H1 (cell line): ENCODE measurements at regions not wholly inside any gene's neighbourhood (a gene's known extent, or its start where the extent isn't known, plus 50 kb on each side); places are given as distances from the start of the nearest gene placed in this dataset.

ENCODE experiments used
- BRCA1 ChIP-seq: IDR thresholded peaks from 2 replicates; pipeline ENCODE4 v1.6.1; 2012; ENCODE audit warnings: low read depth, low read length, improper control_type of control experiment
- KDM1A ChIP-seq: fragments of 200-600, 300-600 bp; sonication (generic); IDR thresholded peaks from 2 replicates; pipeline ENCODE4 v1.7.1; 2016; ENCODE audit warnings: mild to moderate bottlenecking, low read length, borderline replicate concordance
- RFX5 ChIP-seq: IDR thresholded peaks from 2 replicates; pipeline ENCODE4 v1.6.1; 2011; ENCODE audit warnings: low read depth, low read length, improper control_type of control experiment, borderline replicate concordance
- TAF7 ChIP-seq: optimal IDR thresholded peaks from 2 replicates; pipeline ENCODE3; 2011; ENCODE audit warnings: low read depth, mild to moderate bottlenecking, inconsistent platforms, low read length, moderate library complexity, borderline replicate concordance

DNA sequence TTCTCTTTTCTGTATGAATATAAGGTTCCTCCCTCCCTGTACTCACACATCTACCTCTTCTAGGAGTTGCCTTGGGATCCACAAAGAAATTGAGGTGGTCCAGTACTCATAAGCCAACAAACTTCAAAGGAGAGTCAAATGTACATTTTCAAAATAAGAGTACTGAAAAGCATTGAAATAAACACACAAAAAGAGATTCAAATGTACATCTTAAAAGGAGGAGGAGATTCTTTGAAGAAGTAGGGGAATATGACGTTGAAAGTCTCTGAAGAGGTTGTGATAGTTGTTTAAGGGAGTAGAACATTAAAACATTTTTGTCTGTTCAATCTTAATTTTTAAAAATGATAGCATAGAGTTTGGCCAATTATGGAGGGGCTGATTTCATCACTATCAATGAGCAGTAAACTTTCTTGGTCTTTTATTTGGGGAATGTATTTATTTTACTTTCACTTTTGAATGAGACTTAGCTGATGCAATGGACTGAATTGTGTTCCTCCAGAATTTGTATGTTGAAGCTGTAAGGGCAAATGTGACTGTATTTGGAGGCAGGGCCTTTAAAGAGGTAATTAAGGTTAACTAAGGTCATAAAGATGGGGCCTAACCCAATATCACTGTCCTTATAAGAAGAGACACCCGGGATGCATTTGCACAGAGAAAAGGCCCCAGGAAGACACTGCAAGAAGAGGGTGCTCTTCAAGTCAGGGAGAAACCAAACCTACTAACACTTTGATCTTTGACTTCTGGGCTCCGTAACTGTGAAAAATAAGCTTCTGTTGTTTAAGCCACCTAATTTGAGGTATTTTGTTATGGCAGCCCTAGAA, 226.3 kb upstream of the PGRMC2 start (continued):
- TF ChIP-seq TAF7 (no peak), RFX5 (no peak), KDM1A (no peak), BRCA1 (no peak)
- TF ChIP-seq, all 59 proteins: peak for 0
